A549 (cell line): ENCODE measurements at regions not wholly inside any gene's neighbourhood (a gene's known extent, or its start where the extent isn't known, plus 50 kb on each side); places are given as distances from the start of the nearest gene placed in this dataset.

Source experiments
- ATAC-seq, 2 experiments: fragments of 200-7000 bp in 1 of 2; fragments of >200 bp in 1 of 2; cut with Nextera tagmentation in 1 of 2; cut with Tn5 transposase in 1 of 2; 3 replicates each; pipeline versions ENCODE4 v1.8.0 to v1.9.1; 2018 to 2020; ENCODE audit warnings: mild to moderate bottlenecking in 1 of 2, moderate library complexity in 1 of 2
- CTCF ChIA-PET: fragments of 300-600 bp; sonication (Branson Sonifier 250); formaldehyde crosslinking; extraction: SDS; loops from one replicate; lab custom pipeline; 2021; ENCODE audit warnings: antibody characterized with exemption, inconsistent platforms; lab: Yijun Ruan, JAX
- POLR2A ChIA-PET: fragments of 350-600 bp; formaldehyde crosslinking; extraction: SDS; loops from one replicate; lab custom pipeline; 2021; ENCODE audit warnings: antibody characterized with exemption, inconsistent platforms; lab: Yijun Ruan, JAX
- DNase-seq, 2 experiments: peaks; one replicate each; pipeline versions ENCODE4 v3.0.0 to v3.0.0-alpha.2; 2011 to 2016; ENCODE audit warnings: low read depth in 1 of 2, low spot score in 1 of 2
- FAIRE-seq: peaks from 2 replicates; lab custom pipeline; 2011; peaks lifted over from hg19 to GRCh38; lab: Jason Lieb, UNC
- H3K27ac ChIP-seq, 2 experiments: fragments of >200 bp; sonication (Bioruptor Twin); formaldehyde crosslinking; 3 replicates each; pipeline ENCODE4 v1.5.1; 2016 to 2017
- H3K4me1 ChIP-seq: fragments of >200 bp; sonication (Bioruptor Twin); formaldehyde crosslinking; 3 replicates; pipeline ENCODE4 v1.6.1; 2016
- H3K4me2 ChIP-seq: fragments of >200 bp; sonication (Bioruptor Twin); formaldehyde crosslinking; 3 replicates; pipeline ENCODE4 v1.6.1; 2016
- H3K4me3 ChIP-seq: fragments of >200 bp; sonication (Bioruptor Twin); formaldehyde crosslinking; 3 replicates; pipeline ENCODE4 v1.5.1; 2016
- H3K9me3 ChIP-seq: fragments of >200 bp; sonication (Bioruptor Twin); formaldehyde crosslinking; 3 replicates; pipeline ENCODE4 v1.6.1; 2016
- ATOH8 ChIP-seq: fragments of 250-450 bp; sonication (Bioruptor Pico); IDR thresholded peaks from 2 replicates; pipeline ENCODE4 v1.5.0; 2020; ENCODE audit warnings: low read depth, mild to moderate bottlenecking, moderate library complexity
- BHLHE40 ChIP-seq: IDR thresholded peaks from 2 replicates; pipeline ENCODE4 v1.6.1; 2012; ENCODE audit warnings: low read depth, low read length, inconsistent platforms
- CHD4 ChIP-seq: fragments of 200-600 bp; sonication (generic); IDR thresholded peaks from 2 replicates; pipeline ENCODE4 v1.6.1; 2016; ENCODE audit warnings: antibody characterized with exemption, mild to moderate bottlenecking, borderline replicate concordance
- E2F6 ChIP-seq: IDR thresholded peaks from 2 replicates; pipeline ENCODE4 v1.6.1; 2012; ENCODE audit warnings: low read depth, borderline replicate concordance
- ELK1 ChIP-seq: fragments of 150-350 bp; IDR thresholded peaks from 2 replicates; pipeline ENCODE4 v1.6.1; 2014; ENCODE audit warnings: low read depth, mild to moderate bottlenecking, low read length
- EP300 ChIP-seq, 2 experiments: fragments of >200 bp; sonication (Bioruptor Twin); formaldehyde crosslinking; IDR thresholded peaks; 2 replicates in 1 of 2; 3 replicates in 1 of 2; pipeline ENCODE4 v1.6.1; 2016 to 2017
- FOSB ChIP-seq: fragments of 250-450 bp; sonication (Bioruptor Pico); IDR thresholded peaks from 2 replicates; pipeline ENCODE4 v1.5.0; 2020; ENCODE audit warnings: mild to moderate bottlenecking, moderate library complexity
- FOSL2 ChIP-seq, 2 experiments: fragments of 450-650 bp in 1 of 2; fragments of >200 bp in 1 of 2; sonication (Bioruptor Twin) in 1 of 2; formaldehyde crosslinking; IDR thresholded peaks; 2 replicates each; pipeline versions ENCODE4 v1.5.0 to v1.6.1; 2016 to 2020; ENCODE audit warnings: mild to moderate bottlenecking in 1 of 2, moderate library complexity in 1 of 2
- HMGXB4 ChIP-seq: fragments of 250-450 bp; sonication (Bioruptor Pico); IDR thresholded peaks from 2 replicates; pipeline ENCODE4 v1.5.0; 2021; ENCODE audit warnings: mild to moderate bottlenecking, moderate library complexity, borderline replicate concordance
- HOXB5 ChIP-seq: fragments of 250-450 bp; sonication (Bioruptor Pico); IDR thresholded peaks from 2 replicates; pipeline ENCODE4 v1.5.0; 2020; ENCODE audit warnings: mild to moderate bottlenecking, moderate library complexity
- KDM5A ChIP-seq: fragments of 200-600 bp; sonication (generic); IDR thresholded peaks from 2 replicates; pipeline ENCODE4 v1.6.1; 2016; ENCODE audit warnings: antibody characterized with exemption, mild to moderate bottlenecking
- MAFK ChIP-seq: fragments of 450-650 bp; IDR thresholded peaks from 2 replicates; pipeline ENCODE4 v1.6.1; 2014; ENCODE audit not compliant: partially characterized antibody
- MAX ChIP-seq: IDR thresholded peaks from 2 replicates; pipeline ENCODE4 v1.6.1; 2012
- NR3C1 ChIP-seq: fragments of >200 bp; sonication (Bioruptor Twin); formaldehyde crosslinking; IDR thresholded peaks from 3 replicates; pipeline ENCODE4 v1.6.1; 2017
- POLR2A ChIP-seq: IDR thresholded peaks from 2 replicates; pipeline ENCODE4 v1.6.1; 2012; ENCODE audit warnings: mild to moderate bottlenecking, low read length
- RARB ChIP-seq: fragments of 250-450 bp; sonication (Bioruptor Pico); IDR thresholded peaks from 2 replicates; pipeline ENCODE4 v1.8.0; 2021; ENCODE audit warnings: mild to moderate bottlenecking, moderate library complexity
- RCOR1 ChIP-seq: fragments of 150-350 bp; IDR thresholded peaks from 2 replicates; pipeline ENCODE4 v1.6.1; 2014; ENCODE audit warnings: antibody characterized with exemption, low read length, low read depth
- RNF2 ChIP-seq: fragments of 200-600 bp; sonication (generic); IDR thresholded peaks from 2 replicates; pipeline ENCODE4 v1.6.1; 2016; ENCODE audit warnings: low read depth, mild to moderate bottlenecking, antibody characterized with exemption, moderate library complexity, borderline replicate concordance
- SMC3 ChIP-seq: fragments of >200 bp; sonication (Bioruptor Twin); formaldehyde crosslinking; IDR thresholded peaks from 3 replicates; pipeline ENCODE4 v1.6.1; 2018; ENCODE audit warnings: inconsistent platforms
- TP53 ChIP-seq: fragments of 250-450 bp; sonication (Bioruptor Pico); IDR thresholded peaks from 2 replicates; pipeline ENCODE4 v1.5.0; 2021; ENCODE audit warnings: mild to moderate bottlenecking, moderate library complexity
- WGBS: methylation state at CpG from one replicate; pipeline ENCODE4 v1.1.6; 2017; ENCODE audit errors: missing lambda C conversion rate; 5-methylcytosine and 5-hydroxymethylcytosine counted together

GRCh38 chrX:138849521-138849920 is 138.0 kb upstream of the FGF13 start:
- Histone ChIP-seq H3K4me1 (no peaks in the 10 kb centered on the region), H3K4me2 (no peak overlapping the region), H3K4me3 (no peak overlapping the region), H3K9me3 (no peaks in the 10 kb centered on the region), H3K27ac (no peak overlapping the region)
- no peak for TF ChIP-seq BHLHE40
- no peak for TF ChIP-seq NR3C1
- TF ChIP-seq HOXB5, result no peak
- TF ChIP-seq ELK1, result no peak
- no peak for TF ChIP-seq ATOH8
- TF ChIP-seq POLR2A, result no peak
- no peak for TF ChIP-seq RNF2
- no peak for TF ChIP-seq CHD4
- no peak for TF ChIP-seq MAX
- TF ChIP-seq FOSL2 (IDR thresholded peaks at IDR 0.05), result no peak
- TF ChIP-seq FOSL2 (CRISPR knock-in tag; IDR thresholded peaks at IDR 0.05), result no peak
- TF ChIP-seq EP300 (IDR thresholded peaks at IDR 0.05), result no peak
- TF ChIP-seq RCOR1, result no peak
- ChIA-PET CTCF (no interaction called here), POLR2A (no interaction called here)
- 13% methylated on average over 2 of the region's 2 CpGs for WGBS
- FAIRE-seq, result no peak
- ATAC-seq, result no peak
- no peak for DNase-seq

- ChIA-PET POLR2A (no interaction called here), CTCF (no interaction called here)
- 4% methylated on average over 3 of the region's 3 CpGs for WGBS
- DNase-seq, result peak in 1 of 2 experiments; percentile 0
- no peak for FAIRE-seq
- Histone ChIP-seq H3K9me3 (no peaks in the 10 kb centered on the region), H3K4me3 (no peak overlapping the region), H3K4me1 (no peaks in the 10 kb centered on the region), H3K4me2 (no peak overlapping the region), H3K27ac (no peak overlapping the region)
- no peak for ATAC-seq
- no peak for TF ChIP-seq CHD4
- TF ChIP-seq TP53 (CRISPR knock-in tag), result no peak
- TF ChIP-seq ATOH8, result no peak
- TF ChIP-seq SMC3, result no peak
- no peak for TF ChIP-seq MAFK
- no peak for TF ChIP-seq RNF2
- TF ChIP-seq RARB (CRISPR knock-in tag), result no peak
- TF ChIP-seq KDM5A, result no peak
- no peak for TF ChIP-seq FOSL2 (IDR thresholded peaks at IDR 0.05)
- no peak for TF ChIP-seq FOSL2 (CRISPR knock-in tag; IDR thresholded peaks at IDR 0.05)
- no peak for TF ChIP-seq FOSB
- no peak for TF ChIP-seq E2F6
- TF ChIP-seq HOXB5, result no peak
- no peak for TF ChIP-seq HMGXB4 (CRISPR knock-in tag)
- no peak for TF ChIP-seq BHLHE40
Observed at GRCh38 chrX:138847930-138848329, 136.4 kb upstream of the FGF13 start.
